HG03558 (cell line): ENCODE measurements at regions not wholly inside any gene's neighbourhood (a gene's known extent, or its start where the extent isn't known, plus 50 kb on each side); places are given as distances from the start of the nearest gene placed in this dataset.
A peak's percentile ranks its signal among the peaks of the same experiment; 100 is the strongest.

Experiments used
- ATAC-seq: cut with Tn5 transposase; IDR thresholded peaks from one replicate; pipeline ENCODE4 v1.9.1; 2021; ENCODE audit warnings: moderate number of reproducible peaks; ENCODE audit not compliant: unreplicated experiment; ENCODE audit errors: extremely low read depth

DNA sequence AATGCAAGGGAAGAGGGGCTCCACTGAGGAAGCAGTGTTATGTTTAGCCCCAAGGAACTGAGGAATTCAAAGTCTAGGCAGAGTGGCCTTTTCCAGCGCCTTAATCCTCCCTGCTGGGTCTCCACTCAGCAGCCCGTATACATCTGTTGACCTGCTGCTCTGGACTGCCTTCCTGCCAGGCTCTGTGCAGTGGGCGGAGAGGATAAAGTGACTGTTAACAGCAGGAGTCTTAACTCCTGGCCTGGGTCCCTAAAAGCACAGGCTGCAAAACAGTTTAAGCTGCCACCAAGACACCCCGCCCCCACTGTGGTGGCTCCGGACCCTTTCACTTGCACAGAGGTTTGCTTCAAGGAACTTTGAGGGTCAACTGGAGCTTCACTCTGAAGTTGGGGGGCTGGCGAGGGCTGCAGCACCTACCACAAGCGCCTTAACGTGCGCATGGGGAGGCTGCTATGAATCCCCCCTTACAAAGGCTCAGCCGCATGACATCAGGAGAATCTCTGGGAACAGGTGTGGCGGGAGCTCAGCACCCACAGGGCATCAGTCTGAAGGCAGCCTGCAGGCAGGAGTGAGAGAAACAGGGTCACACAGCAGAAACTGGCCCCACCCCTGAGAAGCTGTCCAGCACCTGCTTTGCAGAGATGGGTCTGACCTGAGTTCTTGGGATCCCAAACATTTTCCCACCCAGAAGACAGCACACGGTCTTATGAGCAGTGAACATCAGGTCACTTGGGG, 358.2 kb upstream of the GATB start:
- no peak for ATAC-seq

DNA sequence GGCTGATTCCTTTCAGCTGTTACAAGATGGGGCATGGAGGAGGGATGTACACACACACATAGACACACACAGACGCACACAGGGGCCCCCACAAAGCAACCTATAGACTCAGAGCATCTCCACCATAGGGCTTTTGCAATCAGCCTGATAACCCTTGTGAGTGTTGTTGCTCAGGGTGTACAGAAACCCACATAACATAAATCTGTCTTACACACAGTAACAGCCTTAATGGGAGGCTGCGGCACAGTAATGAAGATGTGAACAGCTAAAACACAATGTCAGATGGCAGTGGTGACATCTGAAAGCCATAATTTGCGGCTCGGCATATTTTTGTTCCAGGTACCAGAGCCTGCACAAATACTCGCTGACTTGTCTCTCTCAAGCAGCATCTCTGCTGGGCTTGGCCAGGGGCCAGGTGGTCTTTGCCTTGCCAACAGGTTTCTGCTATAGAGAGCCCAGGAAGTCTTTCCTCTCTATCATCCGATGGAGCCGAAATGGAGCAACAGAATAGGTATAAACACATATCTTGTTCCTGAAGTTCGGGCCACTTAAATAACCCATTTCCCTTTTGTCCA, 357.2 kb upstream of the GATB start:
- ATAC-seq: no peak

DNA sequence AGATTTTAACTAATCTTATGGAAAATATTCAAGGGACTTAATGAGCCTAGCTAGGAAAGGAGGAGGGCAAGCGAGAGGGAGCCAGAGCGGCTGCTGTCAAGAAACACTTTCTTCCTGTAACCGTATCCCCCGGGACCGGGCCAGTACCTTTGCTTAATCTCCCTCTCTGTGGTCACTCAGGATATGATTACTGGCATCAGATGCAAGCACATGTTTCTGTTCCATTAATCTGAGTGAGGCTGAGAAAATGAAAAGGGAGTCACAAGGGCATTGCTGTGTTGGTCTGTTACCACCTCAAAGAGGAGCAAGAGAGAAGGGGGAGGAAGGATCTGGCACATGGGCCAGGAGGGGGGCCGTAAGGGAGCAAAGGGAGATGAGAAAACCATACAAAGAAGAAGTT, 356.7 kb upstream of the GATB start:
- no peak for ATAC-seq

DNA sequence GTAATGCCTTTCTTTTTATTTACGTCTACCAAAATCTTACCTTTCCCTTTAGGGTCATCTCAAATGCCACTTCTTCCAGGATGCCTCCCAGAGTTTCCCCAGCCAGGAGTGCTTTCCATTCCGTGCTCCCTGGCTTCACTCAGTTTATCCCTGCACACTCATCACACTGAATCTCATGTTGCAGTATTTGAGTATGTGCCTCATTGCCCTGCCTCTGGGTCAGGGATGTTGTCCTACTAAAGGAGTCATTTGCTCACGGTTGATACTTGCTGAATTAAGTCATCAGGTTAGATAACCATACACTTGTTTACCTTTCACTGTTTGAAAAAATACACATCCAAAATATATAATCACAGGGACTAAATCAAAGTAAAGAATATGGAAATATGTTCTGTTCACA, 356.2 kb upstream of the GATB start:
- no peak for ATAC-seq

DNA sequence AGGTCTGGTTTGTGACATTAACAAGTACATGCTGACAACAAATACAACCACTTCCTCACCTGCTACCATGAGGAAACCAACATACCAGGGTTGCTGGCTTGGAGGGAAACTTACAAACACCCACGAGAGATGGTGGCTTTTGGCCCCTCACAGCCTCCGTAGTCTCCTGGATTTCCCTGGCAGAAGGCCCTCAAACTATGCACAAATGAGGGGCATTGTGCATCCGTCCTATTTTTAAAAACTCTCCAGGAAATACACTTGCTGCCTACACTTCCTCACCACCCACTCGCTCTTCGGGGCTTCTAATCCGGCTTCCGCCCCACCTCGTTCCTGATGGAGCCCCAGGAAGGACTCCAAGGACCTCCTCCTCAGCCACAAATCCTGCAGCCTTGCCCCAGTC, 355.0 kb upstream of the GATB start:
- no peak for ATAC-seq

DNA sequence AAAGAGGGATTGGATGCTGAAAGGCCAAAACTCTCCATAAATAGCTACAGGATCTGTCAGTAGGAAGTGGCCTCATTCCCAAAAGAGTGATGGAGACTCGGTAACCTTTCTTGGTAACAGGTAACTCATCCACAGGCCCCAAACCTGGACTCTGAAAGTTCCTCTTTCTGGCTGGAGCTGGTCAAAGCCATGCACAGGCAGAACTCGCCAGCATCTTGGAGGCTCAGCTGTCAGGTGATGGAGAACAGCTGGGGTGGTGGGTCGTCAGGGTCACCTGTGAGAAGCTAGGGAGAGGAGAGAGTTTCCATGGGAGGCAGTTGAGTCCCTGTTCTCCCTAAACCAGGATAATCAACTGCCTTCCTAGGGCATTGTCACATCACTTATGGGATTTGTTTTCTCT, 354.3 kb upstream of the GATB start:
- no peak for ATAC-seq

DNA sequence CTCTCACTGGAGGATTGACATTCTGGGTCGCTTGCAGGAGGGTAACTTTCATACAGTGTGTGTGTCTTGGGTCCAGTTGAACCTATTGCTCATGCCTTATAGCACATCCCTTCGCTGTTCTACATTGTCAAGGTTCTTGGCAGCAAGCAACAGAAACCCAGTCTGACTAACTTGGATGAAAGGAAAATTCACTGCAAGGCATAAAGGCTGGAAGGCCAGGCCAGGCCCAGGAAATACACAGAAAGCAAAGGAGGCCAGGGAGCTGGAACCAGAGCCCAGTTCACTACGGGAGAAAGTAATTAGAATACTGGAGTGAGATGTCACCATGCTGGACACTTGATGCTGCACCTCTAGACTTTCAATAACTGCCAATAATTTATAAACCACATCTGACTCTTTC, 353.8 kb upstream of the GATB start:
- no peak for ATAC-seq

DNA sequence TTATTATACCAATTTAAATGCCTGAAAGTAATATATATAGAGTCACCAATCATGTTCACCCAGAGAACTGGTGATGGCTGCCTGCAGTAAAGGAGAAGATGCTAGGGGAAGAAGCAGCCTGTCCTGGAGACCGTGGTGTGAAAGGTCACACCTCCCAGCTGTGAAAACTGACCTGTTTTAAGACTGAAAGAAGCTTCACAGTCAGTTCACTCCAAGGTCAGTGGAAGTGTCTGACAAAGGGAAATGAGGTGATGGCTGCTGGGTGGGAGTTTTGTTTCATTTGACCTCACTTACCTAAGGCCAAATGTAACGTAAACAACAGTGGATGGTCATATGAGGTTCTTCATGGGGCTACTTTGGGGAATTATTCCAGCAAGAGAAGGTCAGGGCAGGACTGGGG, 352.1 kb upstream of the GATB start:
- ATAC-seq: peak; percentile 72

DNA sequence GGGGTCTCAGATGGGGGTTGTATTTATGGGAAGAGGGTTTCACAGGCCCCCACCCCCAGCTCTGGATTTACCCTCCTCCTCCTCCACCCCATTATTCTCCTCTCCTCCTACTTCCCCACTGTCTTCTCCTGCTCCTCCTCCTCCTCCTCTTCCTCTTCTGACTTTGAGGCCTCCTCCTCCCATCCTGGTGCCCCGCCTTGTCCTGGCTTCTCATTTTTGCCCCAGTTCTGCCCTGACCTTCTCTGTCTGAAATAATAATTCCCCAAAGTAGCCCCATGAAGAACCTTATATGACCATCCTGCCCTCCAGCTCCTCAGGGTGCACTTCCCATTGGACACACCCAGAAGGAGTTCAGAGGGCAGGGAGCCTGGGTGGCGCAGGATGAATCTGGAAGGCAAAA, 351.4 kb upstream of the GATB start:
- ATAC-seq: no peak

DNA sequence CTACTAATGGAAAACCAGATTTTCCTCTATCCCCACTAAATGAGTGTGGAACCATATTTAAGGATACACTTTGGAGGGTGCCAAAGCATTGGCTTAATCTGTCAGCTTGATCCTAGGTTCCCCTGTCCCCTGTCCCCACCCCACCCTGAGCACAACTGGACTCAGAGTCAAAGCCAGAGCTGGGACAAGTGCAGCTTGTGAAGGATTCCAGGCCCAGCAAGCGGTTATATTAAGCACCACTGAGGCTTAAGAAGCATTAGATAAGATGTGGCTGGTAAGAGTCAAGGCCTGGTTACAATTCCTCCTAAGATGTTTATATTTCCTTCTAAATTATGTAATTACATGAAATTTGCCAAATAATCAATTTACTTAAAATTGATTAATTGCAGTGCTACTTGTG, 350.0 kb upstream of the GATB start:
- no peak for ATAC-seq

DNA sequence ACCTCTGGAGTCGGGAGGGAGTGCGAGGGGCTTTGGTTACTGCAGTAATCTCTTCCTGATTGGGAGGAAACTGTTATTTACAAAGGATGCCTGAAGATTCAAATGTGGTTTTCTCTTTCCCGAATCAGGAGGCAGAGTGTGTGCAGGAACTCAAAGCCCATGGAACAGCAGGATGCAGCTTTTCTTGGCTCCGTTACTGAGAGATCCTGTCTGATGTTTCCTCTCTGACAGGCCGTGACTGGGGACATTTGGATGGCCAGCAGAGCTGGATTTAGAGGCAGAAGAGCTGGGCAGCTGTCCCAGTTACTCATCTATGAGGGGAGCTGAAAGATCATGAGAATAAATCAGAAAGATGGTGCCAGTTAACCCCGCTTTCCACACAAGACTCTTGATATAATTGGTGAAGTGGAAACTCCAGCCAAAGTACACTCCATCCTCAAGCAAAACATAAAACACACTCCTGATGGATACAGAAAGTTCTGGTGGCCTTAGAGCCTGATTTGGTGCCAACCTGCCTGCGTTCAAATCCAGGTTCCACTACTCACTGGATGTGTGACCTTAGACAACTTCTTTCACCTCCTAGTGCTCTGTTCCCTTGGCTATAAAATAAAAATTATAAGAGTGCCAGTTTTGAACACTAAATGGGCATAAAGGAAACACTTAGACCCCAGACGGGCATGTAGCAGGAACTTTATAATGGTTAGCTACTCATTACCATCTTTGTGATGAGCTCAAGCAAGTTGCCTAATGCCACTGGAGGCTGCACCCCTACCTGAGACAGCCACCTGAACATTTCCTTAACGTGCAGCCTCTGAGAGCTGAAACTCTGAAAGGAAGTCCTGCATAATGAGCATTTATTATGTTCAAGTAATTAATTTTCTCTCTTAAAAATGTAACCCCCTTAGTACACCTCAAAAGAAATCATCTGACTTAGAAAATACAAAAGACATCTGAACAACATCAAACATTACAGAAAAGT, 349.0 kb upstream of the GATB start:
- no peak for ATAC-seq

DNA sequence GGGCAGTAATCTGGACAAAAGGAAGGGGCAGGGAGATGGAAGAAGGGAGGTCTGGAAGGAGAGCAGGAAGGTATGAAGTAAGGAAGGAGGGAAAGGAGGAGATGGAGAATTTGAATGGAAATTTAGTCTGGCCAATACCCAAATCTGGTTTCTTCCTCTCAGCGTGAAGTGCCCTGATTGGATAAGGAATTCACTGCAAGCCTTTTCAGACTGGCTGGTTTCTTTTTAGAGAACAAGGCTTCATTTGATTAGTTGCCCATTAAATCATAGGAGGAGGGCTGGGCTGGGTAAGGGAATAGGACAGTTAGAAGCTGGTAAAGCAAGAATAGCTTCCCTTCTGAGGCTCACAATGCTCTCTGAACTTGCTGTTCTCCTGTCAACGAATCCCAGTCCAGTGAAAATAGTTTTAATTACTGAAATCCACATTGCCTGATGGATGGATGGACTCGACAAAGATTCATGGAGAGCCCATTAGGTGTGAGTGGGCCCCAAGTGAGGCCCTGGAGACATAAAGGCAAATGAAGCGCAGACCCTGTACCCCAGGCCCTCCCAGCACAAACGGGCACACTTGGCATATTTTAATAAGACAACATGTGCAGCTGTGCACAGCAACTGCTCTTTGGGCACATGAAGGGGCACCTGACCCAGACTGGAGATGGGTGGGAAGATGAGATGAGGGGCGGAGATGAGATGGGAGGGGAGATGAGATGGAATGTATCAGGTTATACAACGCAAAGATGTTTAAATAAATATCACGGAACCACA, 347.1 kb upstream of the GATB start:
- no peak for ATAC-seq

DNA sequence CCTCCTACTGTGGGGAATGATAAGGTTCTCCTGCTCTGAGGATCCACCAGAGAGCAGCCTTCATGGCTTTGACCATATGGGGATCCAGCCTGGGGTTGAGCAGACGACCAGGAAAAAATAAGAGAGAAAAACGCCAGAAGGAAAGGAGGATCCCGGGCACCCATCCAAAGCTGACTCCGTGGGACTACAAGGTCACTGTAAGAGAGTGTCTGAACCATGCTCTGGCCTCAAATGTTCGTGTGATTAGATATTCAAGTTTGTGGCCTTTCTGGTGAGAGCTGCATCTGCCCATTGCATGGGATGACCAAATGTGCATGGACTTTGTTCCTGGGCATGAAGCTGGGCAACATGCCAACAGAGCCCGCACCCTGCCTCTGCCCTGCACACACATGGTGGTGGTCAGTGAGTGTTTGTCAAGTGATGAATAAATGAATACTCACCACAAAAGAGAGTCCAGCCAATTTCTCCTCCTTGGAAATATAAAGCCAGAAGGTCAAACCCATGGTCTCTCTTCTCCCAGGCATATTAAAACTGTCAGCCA, 346.0 kb upstream of the GATB start:
- ATAC-seq: no peak

DNA sequence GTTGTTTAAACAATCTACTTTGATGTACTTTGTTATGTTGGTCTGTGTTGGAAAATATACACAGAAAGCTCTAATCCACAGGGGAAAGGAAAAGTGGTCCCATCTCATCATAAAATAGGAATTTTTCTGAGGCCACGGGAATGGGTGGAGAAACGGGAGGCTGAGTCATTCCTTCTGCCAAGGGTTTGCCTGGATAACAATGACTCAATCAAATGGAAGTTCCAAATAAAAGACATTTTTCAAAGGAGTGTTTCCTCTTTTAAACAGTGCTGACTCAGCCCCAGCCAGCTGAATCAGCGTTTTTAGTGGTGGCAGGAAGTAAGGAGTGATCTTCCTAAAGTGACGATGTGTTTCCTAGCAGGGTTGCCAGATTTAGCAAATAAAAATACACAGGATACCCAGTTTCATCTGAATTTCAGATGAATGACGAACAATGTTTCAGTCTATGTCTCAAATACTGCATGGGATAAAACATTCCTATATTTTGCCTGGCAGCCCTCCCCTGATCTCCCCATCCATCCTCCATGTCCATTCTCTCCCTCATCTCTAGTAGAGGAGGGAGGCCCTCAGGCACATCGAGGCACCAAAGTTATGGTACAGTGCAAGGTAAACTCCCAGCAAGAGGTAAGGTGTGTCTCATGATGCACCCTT, 345.4 kb upstream of the GATB start:
- no peak for ATAC-seq

DNA sequence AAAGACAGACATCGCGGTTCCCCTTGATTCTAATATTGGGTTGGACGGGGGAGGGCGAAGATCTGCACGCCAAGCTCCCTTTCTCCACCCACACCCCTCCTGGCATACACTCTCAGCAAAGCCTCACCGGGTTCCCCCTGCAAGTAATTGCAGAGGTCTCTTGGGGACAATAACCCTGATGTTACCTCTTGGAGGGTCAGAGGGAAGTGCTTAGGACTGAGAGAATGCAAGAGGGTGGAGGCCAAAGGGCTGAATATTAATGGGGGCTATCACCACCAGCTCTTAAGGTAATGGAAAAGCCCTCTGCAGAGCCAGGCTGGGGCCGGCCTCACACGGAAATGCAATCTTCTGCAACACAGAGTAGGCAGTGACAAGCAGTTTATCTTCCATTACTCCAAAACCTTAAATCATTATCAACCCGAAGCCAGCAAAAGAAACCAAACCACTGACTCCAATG, 344.1 kb upstream of the GATB start:
- ATAC-seq: no peak

DNA sequence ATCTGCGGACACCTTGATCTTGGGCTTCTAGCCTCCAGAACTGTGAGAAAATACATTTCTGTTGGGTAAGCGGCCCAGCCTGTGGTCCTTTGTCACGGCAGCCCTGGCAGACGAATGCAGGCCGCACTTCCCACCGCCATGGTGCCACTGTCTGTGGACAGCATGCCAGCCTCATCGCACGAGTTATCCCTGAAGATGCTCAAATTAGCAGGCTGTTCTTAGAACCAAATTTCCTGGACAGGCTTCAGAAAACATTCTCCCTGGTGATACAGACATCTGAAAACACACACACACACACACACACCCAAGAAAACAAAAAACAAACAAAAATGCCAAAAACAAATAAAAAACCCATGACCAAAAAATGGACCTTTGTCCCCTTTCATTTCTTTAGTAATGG, 343.5 kb upstream of the GATB start:
- no peak for ATAC-seq

DNA sequence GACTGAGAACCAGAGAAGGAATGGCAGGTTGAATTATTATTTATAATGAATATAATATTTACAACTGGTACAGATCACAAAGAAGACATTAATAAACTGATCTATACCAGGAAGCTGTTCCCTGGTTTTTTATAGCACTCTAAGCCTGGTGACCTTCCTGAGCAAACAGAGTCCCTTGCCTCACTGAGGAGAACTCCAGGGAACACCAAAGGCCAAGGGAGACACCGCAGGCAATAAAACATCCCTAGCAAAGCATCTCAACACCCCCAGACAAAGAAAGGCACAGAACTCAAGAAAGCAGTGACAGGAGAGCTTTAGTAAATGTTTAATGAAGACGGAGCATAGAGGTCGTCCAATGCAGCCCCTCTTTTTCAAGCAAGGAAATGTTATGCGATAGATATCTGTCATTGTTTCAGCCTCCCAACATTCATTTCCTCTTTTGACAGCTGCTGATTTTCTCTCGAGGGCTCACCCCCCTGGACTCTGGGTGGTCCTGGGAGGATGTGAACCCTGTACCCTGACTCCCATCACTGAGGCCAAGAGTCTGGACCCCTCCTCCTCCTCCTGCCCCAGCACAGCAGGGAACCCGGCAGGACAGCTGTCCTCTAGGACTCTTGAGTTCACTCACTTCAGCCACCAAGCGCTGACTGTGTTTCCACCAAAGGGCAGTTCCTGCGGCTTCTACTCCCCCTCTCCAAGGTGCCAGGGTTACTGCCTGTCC, 342.5 kb upstream of the GATB start:
- ATAC-seq: no peak

DNA sequence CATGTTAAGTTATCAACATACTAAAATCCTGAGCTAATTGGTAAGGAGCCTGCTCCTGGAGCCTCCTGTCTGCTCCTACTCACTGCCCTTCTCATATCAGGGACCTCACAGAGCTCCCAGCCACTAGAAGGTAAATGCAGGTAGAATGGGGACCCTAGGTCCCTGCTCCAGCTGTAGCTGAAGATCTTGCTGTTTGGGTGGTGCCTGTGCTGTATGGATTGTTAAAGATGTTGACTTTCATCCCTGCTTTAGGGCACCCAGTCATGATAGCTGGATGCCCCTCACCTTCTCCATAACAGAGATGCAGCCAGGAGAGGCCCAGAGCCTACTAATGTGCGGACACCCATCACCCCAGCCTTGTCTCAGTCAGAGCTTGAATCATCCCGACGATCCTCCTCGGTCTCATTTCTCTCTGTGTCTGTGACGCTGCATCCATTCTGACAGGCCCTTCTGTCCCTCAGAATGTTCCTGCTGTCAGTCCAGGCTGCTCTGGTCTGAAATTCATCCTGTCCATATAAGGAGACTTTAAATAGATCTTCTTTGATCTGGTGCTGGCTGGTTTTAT, 341.7 kb upstream of the GATB start:
- ATAC-seq: no peak
